Urinary bladder (tissue), 3 donors: ENCODE measurements at regions not wholly inside any gene's neighbourhood (a gene's known extent, or its start where the extent isn't known, plus 50 kb on each side); places are given as distances from the start of the nearest gene placed in this dataset.

Experiments
- DNase-seq: peaks from one replicate; pipeline ENCODE4 v3.0.0-alpha.2; 2015; ENCODE audit errors: extremely low spot score
- H3K27ac ChIP-seq: one replicate; pipeline ENCODE4 v1.5.1; 2013; ENCODE audit warnings: low read depth, mild to moderate bottlenecking, moderate library complexity
- H3K36me3 ChIP-seq: one replicate; pipeline ENCODE4 v1.6.1; 2013; ENCODE audit warnings: mild to moderate bottlenecking, moderate library complexity; ENCODE audit not compliant: insufficient read depth
- H3K4me1 ChIP-seq: one replicate; pipeline ENCODE4 v1.6.1; 2013; ENCODE audit warnings: mild to moderate bottlenecking, moderate library complexity; ENCODE audit not compliant: insufficient read depth
- H3K4me3 ChIP-seq: one replicate; pipeline ENCODE4 v1.5.1; 2013; ENCODE audit warnings: low read depth, low read length
- WGBS: extraction: QIAGEN DNeasy Blood & Tissue Kit; methylation state at CpG from one replicate; pipeline ENCODE4 v1.1.7; 2013; 5-methylcytosine and 5-hydroxymethylcytosine counted together
- donor health status: healthy with polysubstance abuse.
- donor health status: healthy.

DNA sequence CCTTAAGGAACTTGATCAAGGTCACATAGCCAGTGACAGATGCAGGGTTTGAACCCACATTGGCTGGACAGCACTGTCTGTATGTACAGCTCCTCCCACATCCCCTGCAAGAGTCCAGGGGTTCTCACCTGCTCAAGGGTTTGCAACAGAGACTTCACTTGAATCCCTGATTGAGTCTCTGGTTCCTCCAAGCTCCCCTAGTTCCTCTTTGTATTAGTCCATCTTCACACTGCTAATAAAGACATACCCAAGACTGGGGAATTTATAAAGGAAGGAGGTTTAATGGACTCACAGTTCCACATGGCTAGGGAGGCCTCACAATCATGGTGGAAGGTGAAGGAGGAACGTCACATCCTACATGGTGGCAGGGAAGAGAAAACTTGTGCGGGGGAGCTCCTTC is 72.8 kb upstream of the CLDN10 start:
- H3K4me1 ChIP-seq = no peaks in the 10 kb centered on the region
- DNase-seq = no peak
- H3K36me3 ChIP-seq = no peaks in the 10 kb centered on the region
- no peak overlapping the region for H3K27ac ChIP-seq
- 81% methylated on average over 2 of the region's 2 CpGs for WGBS
- H3K4me3 ChIP-seq = no peak overlapping the region

- H3K4me1 ChIP-seq = no peaks in the 10 kb centered on the region
- H3K27ac ChIP-seq = no peak overlapping the region
- no peak overlapping the region for H3K4me3 ChIP-seq
- no peaks in the 10 kb centered on the region for H3K36me3 ChIP-seq
- DNase-seq = no peak
- WGBS = 58% methylated on average over 7 of the region's 7 CpGs
These were observed 72.4 kb upstream of the CLDN10 start for GRCh38 chr13:95480131-95480545.

- Histone ChIP-seq H3K27ac (no peak overlapping the region), H3K36me3 (no peaks in the 10 kb centered on the region), H3K4me1 (no peaks in the 10 kb centered on the region), H3K4me3 (no peak overlapping the region)
- 60% methylated on average over 7 of the region's 7 CpGs for WGBS
- DNase-seq = no peak
These were observed 71.4 kb upstream of the CLDN10 start for GRCh38 chr13:95480791-95481780.

DNA sequence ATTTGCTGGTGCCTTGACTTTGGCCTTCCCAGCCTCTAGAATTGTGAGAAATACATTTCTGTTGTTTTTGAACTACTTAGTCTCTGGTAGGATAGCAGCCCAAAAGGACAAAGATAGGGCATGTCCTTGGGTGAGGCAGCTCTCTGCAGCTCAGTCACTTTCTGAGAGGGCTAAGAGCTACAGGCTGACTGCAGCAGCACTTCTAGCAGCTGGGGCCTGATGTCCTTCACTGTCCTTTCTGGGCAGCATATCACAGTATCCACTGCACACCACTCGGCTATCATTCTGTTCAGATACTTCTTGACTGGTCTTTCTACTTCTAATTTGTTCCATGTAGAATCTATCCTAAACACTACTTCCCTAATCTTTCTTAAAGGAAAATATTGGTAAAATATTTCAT is 68.5 kb upstream of the CLDN10 start:
- Histone ChIP-seq H3K27ac (no peak overlapping the region), H3K4me3 (no peak overlapping the region), H3K36me3 (no peaks in the 10 kb centered on the region), H3K4me1 (no peaks in the 10 kb centered on the region)
- no peak for DNase-seq
- WGBS = 99% methylated on average over 1 of the region's 1 CpG

DNA sequence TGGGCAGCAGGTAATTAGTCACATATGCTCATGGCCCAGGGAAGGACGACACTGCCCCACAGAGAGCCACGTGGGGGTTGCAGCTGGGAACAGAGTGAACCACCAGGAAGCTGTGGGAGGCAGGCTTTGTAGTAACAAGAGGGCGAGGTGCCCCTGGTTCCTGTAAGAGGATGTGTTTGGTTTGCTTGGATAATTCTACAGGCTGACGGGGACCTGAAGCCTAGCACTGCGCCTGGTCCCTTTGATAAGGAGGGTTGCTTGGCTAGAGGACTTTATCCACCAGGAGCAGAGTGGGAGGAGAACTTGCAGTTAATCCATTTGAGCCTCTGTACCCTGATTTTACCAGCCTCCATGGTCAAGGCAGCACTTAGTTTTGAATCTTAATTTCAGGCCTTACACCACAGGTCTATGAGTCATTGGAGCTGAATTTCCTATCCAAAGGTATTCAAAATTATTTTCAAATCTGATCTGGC is 67.4 kb upstream of the CLDN10 start:
- 68% methylated on average over 5 of the region's 5 CpGs for WGBS
- no peak overlapping the region for H3K27ac ChIP-seq
- DNase-seq = no peak

GRCh38 chr13:95485518-95486144 is 66.9 kb upstream of the CLDN10 start:
- no peak for DNase-seq
- Histone ChIP-seq H3K4me1 (no peaks in the 10 kb centered on the region), H3K4me3 (no peak overlapping the region), H3K27ac (no peak overlapping the region), H3K36me3 (no peaks in the 10 kb centered on the region)
- WGBS = 43% methylated on average over 3 of the region's 3 CpGs

More for the DNA sequence above, 67.4 kb upstream of the CLDN10 start:
- Histone ChIP-seq H3K36me3 (no peaks in the 10 kb centered on the region), H3K4me3 (no peak overlapping the region), H3K4me1 (no peaks in the 10 kb centered on the region)

DNA sequence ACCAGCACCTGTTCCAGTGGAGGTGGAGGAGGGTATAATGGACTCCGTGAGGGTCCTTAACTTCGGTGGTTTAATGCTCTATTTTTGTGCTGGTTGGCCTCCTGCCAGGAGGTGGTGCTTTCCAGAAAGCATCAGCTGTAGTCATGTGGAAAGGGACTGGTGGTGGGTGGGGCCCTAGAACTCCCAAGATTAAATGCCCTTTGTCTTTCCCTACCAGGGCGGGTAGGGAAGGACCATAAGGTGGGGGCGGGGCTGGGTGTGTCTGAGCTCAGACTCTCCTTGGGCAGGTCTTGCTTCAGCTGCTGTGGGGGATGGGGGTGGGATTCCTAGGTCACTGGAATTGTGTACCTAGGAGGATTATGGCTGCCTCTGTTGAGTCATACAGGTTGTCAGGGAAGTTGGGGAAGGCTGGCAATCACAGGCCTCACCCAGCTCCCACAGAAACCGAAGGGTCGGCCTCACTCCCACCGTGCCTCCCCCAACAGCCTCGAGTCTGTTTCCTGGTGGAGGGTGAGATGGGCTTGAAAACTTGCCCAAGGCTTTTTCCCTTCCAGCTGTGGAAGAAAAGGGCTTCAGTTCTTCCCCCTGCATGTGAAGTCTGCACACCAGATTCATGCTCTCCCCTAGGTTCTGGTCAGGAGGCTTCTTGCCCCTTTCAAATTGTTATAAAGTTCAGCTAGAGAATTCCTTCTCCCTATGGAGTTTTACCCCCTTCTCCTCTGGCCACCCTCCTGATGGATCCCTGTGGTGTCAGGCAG is 60.3 kb upstream of the CLDN10 start:
- H3K4me3 ChIP-seq = no peak overlapping the region
- no peaks in the 10 kb centered on the region for H3K36me3 ChIP-seq
- no peak overlapping the region for H3K27ac ChIP-seq
- no peaks in the 10 kb centered on the region for H3K4me1 ChIP-seq
- no peak for DNase-seq
- WGBS = 72% methylated on average over 8 of the region's 8 CpGs

DNA sequence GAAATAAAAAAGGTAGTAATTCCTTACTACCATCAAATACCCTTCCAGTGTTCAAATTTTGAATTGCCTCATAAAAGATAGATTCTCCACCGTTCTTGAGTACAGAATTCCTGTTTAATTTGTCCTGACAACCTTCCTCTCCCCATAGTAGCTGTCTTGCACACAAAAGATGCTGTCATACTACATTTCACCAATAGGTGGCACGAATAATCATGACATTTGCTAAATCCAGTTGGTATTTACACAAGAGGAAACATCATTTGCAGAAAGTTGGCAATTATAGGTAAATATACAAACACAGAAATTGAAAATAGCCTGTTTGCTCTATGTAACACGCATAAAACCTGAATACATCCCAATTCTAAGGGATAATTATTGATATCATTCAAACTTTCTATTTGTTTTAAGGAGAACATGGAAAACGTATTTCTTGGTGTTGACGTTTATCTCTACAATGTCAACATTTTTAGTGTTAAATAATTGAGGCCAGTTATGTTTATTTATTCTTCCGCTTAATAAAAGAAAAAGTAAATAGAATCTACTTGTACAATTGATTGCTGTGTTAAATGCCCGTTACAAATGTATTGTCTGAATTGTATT is 58.3 kb upstream of the CLDN10 start:
- Histone ChIP-seq H3K4me3 (no peak overlapping the region), H3K27ac (no peak overlapping the region), H3K4me1 (no peaks in the 10 kb centered on the region), H3K36me3 (no peaks in the 10 kb centered on the region)
- WGBS = 53% methylated on average over 7 of the region's 7 CpGs
- DNase-seq = no peak

- Histone ChIP-seq H3K27ac (no peak overlapping the region), H3K4me1 (no peaks in the 10 kb centered on the region), H3K4me3 (no peak overlapping the region), H3K36me3 (no peaks in the 10 kb centered on the region)
- 81% methylated on average over 4 of the region's 4 CpGs for WGBS
- no peak for DNase-seq
These were observed 56.0 kb upstream of the CLDN10 start for GRCh38 chr13:95496485-95496884.

DNA sequence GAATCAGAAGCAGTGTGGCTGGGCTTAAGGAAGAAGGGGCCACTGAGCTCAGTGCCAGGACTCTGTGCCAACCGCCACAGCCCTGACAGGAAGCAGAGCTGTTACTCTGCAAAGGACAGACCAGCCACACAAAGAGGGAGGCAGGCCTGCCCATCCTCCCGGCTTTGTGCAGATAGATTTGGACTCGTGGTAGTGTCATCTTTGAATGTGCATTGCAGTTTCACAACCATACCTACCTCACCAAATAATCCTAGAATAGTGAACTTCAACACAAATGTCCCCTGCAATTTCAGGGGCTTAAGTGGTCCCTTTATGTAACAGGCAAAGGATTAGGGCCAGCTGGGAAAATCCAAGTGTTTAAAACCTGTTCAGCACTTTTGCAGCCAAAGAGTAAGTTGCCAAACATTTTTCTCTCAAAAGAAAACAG is 55.1 kb upstream of the CLDN10 start:
- Histone ChIP-seq H3K27ac (no peak overlapping the region), H3K4me3 (no peak overlapping the region), H3K4me1 (no peaks in the 10 kb centered on the region), H3K36me3 (no peaks in the 10 kb centered on the region)
- 34% methylated on average over 3 of the region's 3 CpGs for WGBS
- no peak for DNase-seq

DNA sequence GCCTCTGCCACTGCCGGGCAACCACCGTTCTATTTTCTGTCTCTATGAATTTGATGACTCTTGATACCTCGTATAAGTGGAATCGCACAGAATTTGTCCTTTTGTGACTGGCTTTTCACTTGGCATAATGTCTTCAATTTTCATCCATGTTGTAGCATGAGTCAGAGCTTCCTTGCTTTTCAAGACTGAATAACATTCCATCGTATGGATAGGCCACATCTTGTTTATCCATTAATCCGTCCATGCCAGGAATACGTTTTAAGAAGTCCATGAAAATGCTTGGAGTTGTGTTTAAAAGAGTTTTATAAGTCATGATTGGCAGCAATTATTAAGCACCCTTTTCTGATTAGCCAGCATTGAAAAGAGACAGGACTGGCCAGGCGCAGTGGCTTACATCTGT is 53.6 kb upstream of the CLDN10 start:
- no peaks in the 10 kb centered on the region for H3K4me1 ChIP-seq
- 84% methylated on average over 8 of the region's 8 CpGs for WGBS
- no peaks in the 10 kb centered on the region for H3K36me3 ChIP-seq
- no peak overlapping the region for H3K4me3 ChIP-seq
- H3K27ac ChIP-seq = no peak overlapping the region
- DNase-seq = no peak

DNA sequence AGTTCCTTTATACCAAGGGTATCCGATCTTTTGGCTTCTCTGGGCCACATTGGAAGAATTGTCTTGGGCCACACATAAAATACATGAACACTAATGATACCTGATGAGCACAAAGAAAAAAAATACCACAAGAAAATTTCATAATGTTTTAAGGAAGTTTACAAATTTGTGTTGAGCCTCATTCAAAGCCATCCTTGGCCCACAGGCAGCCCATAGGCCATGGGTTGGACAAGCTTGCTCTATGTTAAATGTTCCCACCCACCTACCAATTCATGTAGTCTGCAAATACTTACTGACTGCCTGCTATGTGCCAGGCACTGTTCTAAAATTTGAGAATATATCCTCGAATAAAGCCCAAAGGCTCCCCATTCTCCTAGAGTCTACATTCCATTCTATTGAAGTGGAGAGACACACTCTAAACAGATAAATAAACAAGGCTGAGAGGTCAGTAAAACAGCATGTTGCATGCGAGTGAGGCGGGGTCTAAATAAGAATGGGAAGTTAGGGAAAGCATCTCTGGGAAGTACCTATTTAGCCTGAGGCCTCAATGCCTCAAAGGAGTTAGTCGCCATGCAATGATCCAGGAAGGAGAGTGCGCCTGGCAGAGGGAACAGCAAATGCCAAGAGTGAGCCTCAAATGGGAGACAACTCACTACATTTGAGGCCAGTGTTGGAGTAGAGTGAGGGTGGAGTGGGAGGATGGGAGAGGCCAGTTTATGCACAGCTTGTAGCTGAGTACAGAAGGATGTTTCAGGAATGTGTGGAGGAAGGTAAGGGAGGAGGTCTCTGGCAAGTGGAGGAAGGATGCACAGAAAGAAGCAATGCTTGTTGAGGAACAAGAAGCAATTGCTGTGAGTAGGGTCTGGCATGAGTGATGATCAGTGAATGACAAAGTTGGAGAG is 52.5 kb upstream of the CLDN10 start:
- H3K4me1 ChIP-seq = no peaks in the 10 kb centered on the region
- H3K4me3 ChIP-seq = no peak overlapping the region
- WGBS = 88% methylated on average over 6 of the region's 6 CpGs
- H3K36me3 ChIP-seq = no peaks in the 10 kb centered on the region
- H3K27ac ChIP-seq = no peak overlapping the region
- no peak for DNase-seq
